DND-41 (cell line): ENCODE measurements at regions not wholly inside any gene's neighbourhood (a gene's known extent, or its start where the extent isn't known, plus 50 kb on each side); places are given as distances from the start of the nearest gene placed in this dataset.

Source experiments
- EZH2 ChIP-seq: IDR thresholded peaks from 3 replicates; pipeline ENCODE4 v1.6.1; 2012; ENCODE audit warnings: borderline replicate concordance, low read depth, mild to moderate bottlenecking, moderate library complexity, low read length, inconsistent platforms; ENCODE audit not compliant: severe bottlenecking
- TF ChIP-seq, protein P1 (sequence below): IDR thresholded peaks from 2 replicates; pipeline ENCODE4 v1.5.1; 2012; ENCODE audit warnings: borderline replicate concordance, low read length, moderate library complexity, mild to moderate bottlenecking; ENCODE audit not compliant: poor library complexity, severe bottlenecking; ENCODE audit errors: extremely low read depth

DNA sequence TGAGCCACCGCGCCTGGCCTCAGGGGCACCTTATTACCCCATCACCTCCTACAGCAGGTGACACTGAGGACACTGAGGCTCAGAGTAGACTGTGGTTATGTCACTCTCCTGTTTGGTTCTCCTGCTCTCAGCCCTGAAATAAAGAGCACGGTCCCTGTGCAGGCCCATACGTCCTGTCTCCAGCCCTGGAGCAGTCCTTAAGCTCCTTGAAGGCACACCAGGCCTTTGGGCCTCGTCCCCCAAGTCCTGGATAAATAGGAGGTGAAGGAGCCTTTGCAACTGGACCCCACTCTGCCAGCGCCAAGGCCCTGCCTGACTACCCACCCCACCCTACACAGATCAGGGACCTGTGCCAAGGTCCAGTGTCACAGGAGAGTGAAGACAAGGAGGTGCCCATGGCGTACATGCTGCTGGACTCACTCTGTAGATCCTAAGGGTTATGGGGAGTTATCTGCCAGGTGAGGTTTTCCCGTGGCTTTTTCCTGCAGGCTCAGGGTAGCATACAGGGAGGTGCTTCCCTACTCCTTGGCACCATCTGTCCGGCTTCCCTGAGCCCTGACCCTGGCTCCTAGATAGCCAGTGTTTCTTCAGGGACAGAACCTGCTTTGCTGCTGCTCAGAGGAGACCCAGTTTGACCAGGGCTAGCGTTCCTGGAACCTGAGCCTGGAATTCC lies 253.2 kb downstream of the SEC14L1 start:
- TF ChIP-seq, protein P1, sequence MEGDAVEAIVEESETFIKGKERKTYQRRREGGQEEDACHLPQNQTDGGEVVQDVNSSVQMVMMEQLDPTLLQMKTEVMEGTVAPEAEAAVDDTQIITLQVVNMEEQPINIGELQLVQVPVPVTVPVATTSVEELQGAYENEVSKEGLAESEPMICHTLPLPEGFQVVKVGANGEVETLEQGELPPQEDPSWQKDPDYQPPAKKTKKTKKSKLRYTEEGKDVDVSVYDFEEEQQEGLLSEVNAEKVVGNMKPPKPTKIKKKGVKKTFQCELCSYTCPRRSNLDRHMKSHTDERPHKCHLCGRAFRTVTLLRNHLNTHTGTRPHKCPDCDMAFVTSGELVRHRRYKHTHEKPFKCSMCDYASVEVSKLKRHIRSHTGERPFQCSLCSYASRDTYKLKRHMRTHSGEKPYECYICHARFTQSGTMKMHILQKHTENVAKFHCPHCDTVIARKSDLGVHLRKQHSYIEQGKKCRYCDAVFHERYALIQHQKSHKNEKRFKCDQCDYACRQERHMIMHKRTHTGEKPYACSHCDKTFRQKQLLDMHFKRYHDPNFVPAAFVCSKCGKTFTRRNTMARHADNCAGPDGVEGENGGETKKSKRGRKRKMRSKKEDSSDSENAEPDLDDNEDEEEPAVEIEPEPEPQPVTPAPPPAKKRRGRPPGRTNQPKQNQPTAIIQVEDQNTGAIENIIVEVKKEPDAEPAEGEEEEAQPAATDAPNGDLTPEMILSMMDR, result no peak
- TF ChIP-seq EZH2, result no peak
